GM12865 (cell line): ENCODE measurements at regions not wholly inside any gene's neighbourhood (a gene's known extent, or its start where the extent isn't known, plus 50 kb on each side); places are given as distances from the start of the nearest gene placed in this dataset.

Experiments used
- DNase-seq: peaks from one replicate; pipeline ENCODE4 v3.0.0; 2010; ENCODE audit warnings: low read depth
- H3K4me3 ChIP-seq: 2 replicates; pipeline ENCODE4 v1.5.1; 2011; ENCODE audit warnings: mild to moderate bottlenecking, low read depth, low read length, control low read depth
- CTCF ChIP-seq: IDR thresholded peaks from 2 replicates; pipeline ENCODE4 v1.5.1; 2011; ENCODE audit warnings: low read length, control low read depth, low read depth, inconsistent platforms; ENCODE audit not compliant: insufficient read depth; ENCODE audit errors: missing control alignments

- no peak for DNase-seq
- H3K4me3 ChIP-seq: no peak overlapping the region
- TF ChIP-seq CTCF: no peak
Measured at GRCh38 chr4:100841911-100842310, 324.1 kb upstream of the EMCN start.

GRCh38 chr4:100839712-100840111 lies 321.9 kb upstream of the EMCN start:
- no peak for TF ChIP-seq CTCF
- no peak overlapping the region for H3K4me3 ChIP-seq
- DNase-seq: no peak

GRCh38 chr4:100838286-100838685 lies 320.5 kb upstream of the EMCN start:
- no peak overlapping the region for H3K4me3 ChIP-seq
- TF ChIP-seq CTCF: no peak
- no peak for DNase-seq

GRCh38 chr4:100836929-100837328 lies 319.1 kb upstream of the EMCN start:
- TF ChIP-seq CTCF: no peak
- no peak overlapping the region for H3K4me3 ChIP-seq
- DNase-seq: no peak

GRCh38 chr4:100834616-100835015 lies 316.8 kb upstream of the EMCN start:
- H3K4me3 ChIP-seq: no peak overlapping the region
- no peak for TF ChIP-seq CTCF
- no peak for DNase-seq

- no peak for DNase-seq
- no peak for TF ChIP-seq CTCF
- H3K4me3 ChIP-seq: no peak overlapping the region
Measured at GRCh38 chr4:100833906-100834305, 316.1 kb upstream of the EMCN start.

- DNase-seq: no peak
- TF ChIP-seq CTCF: no peak
Measured at GRCh38 chr4:100828986-100829685, 311.3 kb upstream of the EMCN start.

More at GRCh38 chr4:100828986-100829685, 311.3 kb upstream of the EMCN start:
- H3K4me3 ChIP-seq: no peak overlapping the region
